DOHH2 (cell line): ENCODE measurements at regions not wholly inside any gene's neighbourhood (a gene's known extent, or its start where the extent isn't known, plus 50 kb on each side); places are given as distances from the start of the nearest gene placed in this dataset.

ENCODE experiments used
- EZH2phosphoT487 ChIP-seq: fragments of 200-600 bp; sonication (generic); IDR thresholded peaks from 2 replicates; pipeline ENCODE4 v1.6.1; 2017; ENCODE audit warnings: borderline replicate concordance, mild to moderate bottlenecking, antibody characterized with exemption, low read length, moderate library complexity, mixed read lengths
- TF ChIP-seq, protein P1 (sequence below): fragments of 200-600 bp; sonication (generic); IDR thresholded peaks from one replicate; pipeline ENCODE4 v1.5.1; 2014; ENCODE audit warnings: antibody characterized with exemption, mild to moderate bottlenecking, low read depth, low read length; ENCODE audit not compliant: poor library complexity, severe bottlenecking

GRCh38 chr6:100228437-100228833, 234.4 kb upstream of the MCHR2 start:
- TF ChIP-seq, protein P1, sequence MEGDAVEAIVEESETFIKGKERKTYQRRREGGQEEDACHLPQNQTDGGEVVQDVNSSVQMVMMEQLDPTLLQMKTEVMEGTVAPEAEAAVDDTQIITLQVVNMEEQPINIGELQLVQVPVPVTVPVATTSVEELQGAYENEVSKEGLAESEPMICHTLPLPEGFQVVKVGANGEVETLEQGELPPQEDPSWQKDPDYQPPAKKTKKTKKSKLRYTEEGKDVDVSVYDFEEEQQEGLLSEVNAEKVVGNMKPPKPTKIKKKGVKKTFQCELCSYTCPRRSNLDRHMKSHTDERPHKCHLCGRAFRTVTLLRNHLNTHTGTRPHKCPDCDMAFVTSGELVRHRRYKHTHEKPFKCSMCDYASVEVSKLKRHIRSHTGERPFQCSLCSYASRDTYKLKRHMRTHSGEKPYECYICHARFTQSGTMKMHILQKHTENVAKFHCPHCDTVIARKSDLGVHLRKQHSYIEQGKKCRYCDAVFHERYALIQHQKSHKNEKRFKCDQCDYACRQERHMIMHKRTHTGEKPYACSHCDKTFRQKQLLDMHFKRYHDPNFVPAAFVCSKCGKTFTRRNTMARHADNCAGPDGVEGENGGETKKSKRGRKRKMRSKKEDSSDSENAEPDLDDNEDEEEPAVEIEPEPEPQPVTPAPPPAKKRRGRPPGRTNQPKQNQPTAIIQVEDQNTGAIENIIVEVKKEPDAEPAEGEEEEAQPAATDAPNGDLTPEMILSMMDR: no peak
- no peak for TF ChIP-seq EZH2phosphoT487
